Thyroid gland (tissue), 4 donors: ENCODE measurements at regions not wholly inside any gene's neighbourhood (a gene's known extent, or its start where the extent isn't known, plus 50 kb on each side); places are given as distances from the start of the nearest gene placed in this dataset.

Source experiments
- DNase-seq, 2 donors: peaks; one replicate each; pipeline ENCODE4 v3.0.0-alpha.2; 2019
- H3K27ac ChIP-seq, 3 donors: fragments of 200-600 bp; sonication (generic); 1 replicate in 2 of 3; 2 replicates in 1 of 3; pipeline ENCODE4 v1.5.1; 2016 to 2019; ENCODE audit warnings: mild to moderate bottlenecking in 1 of 3, moderate library complexity in 1 of 3
- H3K27me3 ChIP-seq: fragments of 200-600 bp; sonication (generic); one replicate; pipeline ENCODE4 v1.5.1; 2019
- H3K36me3 ChIP-seq, 2 donors: fragments of 200-600 bp; sonication (generic); one replicate each; pipeline ENCODE4 v1.5.1; 2016 to 2019
- H3K4me1 ChIP-seq, 2 donors: fragments of 200-600 bp; sonication (generic); one replicate each; pipeline ENCODE4 v1.5.1; 2017 to 2019
- H3K4me3 ChIP-seq, 3 donors: fragments of 200-600 bp; sonication (generic); replicated peaks in 1 of 3; 1 replicate in 2 of 3; 2 replicates in 1 of 3; pipeline ENCODE4 v1.5.1; 2016; ENCODE audit warnings: mild to moderate bottlenecking in 1 of 3
- H3K9me3 ChIP-seq: fragments of 200-600 bp; sonication (generic); one replicate; pipeline ENCODE4 v1.5.1; 2017
- CTCF ChIP-seq, 6 experiments: fragments of 200-600 bp in 3 of 6; fragments of 450-650 bp in 3 of 6; sonication (generic) in 3 of 6; IDR thresholded peaks; one replicate each; pipeline ENCODE4 v1.5.1; 2016 to 2019; ENCODE audit warnings: antibody characterized with exemption in 6 of 6, mild to moderate bottlenecking in 2 of 6, inconsistent platforms in 1 of 6, moderate library complexity in 1 of 6
- POLR2A ChIP-seq, 2 donors: fragments of 450-650 bp; IDR thresholded peaks; one replicate each; pipeline ENCODE4 v1.6.1; 2017; ENCODE audit warnings: antibody characterized with exemption in 2 of 2, mild to moderate bottlenecking in 2 of 2, moderate library complexity in 1 of 2
- WGBS, 2 donors: methylation state at CpG; one replicate each; pipeline ENCODE4 v1.1.5; 2017; 5-methylcytosine and 5-hydroxymethylcytosine counted together
- intact Hi-C: fragments of 100-400 bp; cut with DNase I; formaldehyde crosslinking; loops from one replicate; pipeline ENCODE4 v1.15.1; 2023

DNA sequence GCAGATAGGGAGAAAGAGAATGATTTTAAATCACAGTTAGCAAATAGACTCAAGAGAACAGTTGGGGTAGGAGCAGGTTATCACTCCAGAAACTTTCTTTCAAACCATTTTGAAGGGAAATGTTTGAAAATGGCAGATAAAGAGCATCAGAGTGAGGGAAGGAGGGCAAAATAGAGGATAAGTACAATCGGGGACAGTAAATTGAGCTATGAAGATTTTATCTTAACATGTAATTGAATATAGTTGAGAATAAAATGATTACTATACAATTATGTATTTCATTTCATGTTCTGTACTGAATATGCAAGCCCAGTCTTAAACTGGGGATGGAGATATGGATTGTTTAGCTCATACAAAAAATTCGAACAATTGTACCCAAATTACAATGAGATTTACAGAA lies 54.0 kb downstream of the MAP10 start:
- no peak overlapping the region for H3K27ac ChIP-seq
- TF ChIP-seq CTCF (IDR thresholded peaks at IDR 0.05), result no peak
- TF ChIP-seq POLR2A (IDR thresholded peaks at IDR 0.05), result no peak
- no peaks in the 10 kb centered on the region for H3K36me3 ChIP-seq
- H3K4me1 ChIP-seq, result no peaks in the 10 kb centered on the region
- intact Hi-C loops, result no loop called here
- no peak for DNase-seq
- H3K27me3 ChIP-seq, result no peaks in the 10 kb centered on the region
- no peak overlapping the region for H3K4me3 ChIP-seq
- WGBS, 2 donors, result 92 to 96% methylated on average over 2 of the region's 2 CpGs
- no peaks in the 10 kb centered on the region for H3K9me3 ChIP-seq

GRCh38 chr1:232861107-232861506 lies 55.9 kb downstream of the MAP10 start:
- H3K36me3 ChIP-seq, result no peaks in the 10 kb centered on the region
- DNase-seq, result no peak
- no peaks in the 10 kb centered on the region for H3K27me3 ChIP-seq
- 90 to 94% methylated on average over 4 of the region's 4 CpGs for WGBS, 2 donors
- H3K27ac ChIP-seq, result no peak overlapping the region
- intact Hi-C loops, result no loop called here
- H3K4me1 ChIP-seq, result no peaks in the 10 kb centered on the region
- no peak for TF ChIP-seq POLR2A (IDR thresholded peaks at IDR 0.05)
- TF ChIP-seq CTCF (IDR thresholded peaks at IDR 0.05), result no peak
- H3K9me3 ChIP-seq, result no peaks in the 10 kb centered on the region
- H3K4me3 ChIP-seq, result no peak overlapping the region

DNA sequence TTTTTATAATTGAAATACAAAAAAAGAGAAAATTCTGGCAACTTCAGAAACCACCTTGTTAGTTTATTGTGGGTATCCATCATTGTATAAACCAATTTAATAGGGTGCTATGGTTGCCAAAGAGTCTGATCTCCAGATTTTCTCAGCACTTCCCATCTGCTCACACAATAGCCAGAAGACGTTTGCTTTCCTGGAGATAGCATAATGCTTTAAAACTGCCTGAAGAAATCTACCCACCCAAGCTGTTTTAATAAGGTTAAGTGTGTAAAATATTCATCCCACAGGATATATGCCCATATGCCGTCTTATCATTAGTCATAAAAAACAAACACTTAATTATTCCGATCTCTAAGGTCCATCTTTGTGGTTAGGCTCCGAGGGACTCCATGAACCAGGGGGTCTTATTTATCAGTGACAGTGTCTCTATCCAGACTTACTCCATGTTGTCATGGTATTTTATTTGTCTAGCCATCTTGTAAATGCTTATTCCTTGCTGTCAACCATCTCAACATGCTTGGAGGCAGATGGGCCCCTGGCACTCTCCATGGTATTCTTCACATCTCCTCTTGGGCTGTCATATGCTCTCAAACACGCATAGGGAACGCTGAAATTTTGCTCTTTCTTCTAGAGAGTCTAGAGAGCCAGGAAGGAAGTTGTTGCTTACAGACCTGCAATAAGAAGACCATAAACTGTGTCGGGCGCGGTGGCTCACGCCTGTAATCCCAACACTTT lies 58.5 kb downstream of the MAP10 start:
- Histone ChIP-seq H3K9me3 (no peaks in the 10 kb centered on the region), H3K4me3 (no peak overlapping the region), H3K27ac (no peak overlapping the region), H3K36me3 (no peaks in the 10 kb centered on the region), H3K27me3 (no peaks in the 10 kb centered on the region), H3K4me1 (no peaks in the 10 kb centered on the region)
- WGBS, 2 donors, result 94 to 96% methylated on average over 10 of the region's 10 CpGs
- no peak for DNase-seq
- intact Hi-C loops, result no loop called here
- TF ChIP-seq POLR2A (IDR thresholded peaks at IDR 0.05) (no peak), CTCF (IDR thresholded peaks at IDR 0.05) (no peak)

DNA sequence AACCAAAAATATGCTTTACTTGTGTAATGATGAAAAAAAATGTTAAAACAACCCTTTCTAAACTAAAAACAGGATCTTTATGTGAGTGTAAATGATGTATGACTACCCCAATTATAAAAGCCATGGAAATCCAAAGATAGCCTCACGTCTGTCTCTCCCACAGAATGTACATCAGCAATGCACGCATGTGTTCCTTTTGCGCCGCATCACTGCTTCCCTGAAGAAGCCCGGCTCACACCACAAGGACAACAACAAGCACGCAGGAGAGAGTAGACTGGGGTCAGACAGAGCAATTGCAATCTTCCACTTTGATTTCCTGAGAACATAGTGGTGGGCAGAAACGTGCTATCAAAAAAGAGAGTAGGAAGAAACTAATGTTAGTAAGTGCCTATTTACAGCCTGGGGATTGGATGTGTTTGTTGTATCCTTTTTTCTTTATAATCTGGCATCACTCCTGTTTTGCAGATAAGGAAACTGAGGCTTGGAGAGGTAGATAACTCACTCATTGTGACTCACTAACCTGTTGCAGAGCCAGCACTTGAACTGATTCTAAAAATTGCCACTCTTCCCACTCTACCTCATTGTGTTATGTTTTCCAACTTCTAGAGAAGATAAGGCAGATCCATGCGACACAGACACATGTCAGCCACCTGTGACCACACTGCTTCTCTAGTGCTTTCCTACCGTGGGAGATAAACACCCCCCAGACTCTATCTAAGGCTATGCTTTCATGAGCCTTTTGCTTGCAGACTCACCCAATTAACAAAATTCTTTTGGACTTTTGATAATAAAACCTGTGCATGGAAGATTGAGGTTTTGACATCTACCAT lies 60.1 kb downstream of the MAP10 start:
- no peak overlapping the region for H3K4me3 ChIP-seq
- H3K9me3 ChIP-seq, result no peaks in the 10 kb centered on the region
- intact Hi-C loops, result no loop called here
- H3K27me3 ChIP-seq, result no peaks in the 10 kb centered on the region
- H3K4me1 ChIP-seq, result no peaks in the 10 kb centered on the region
- no peak overlapping the region for H3K27ac ChIP-seq
- H3K36me3 ChIP-seq, result no peaks in the 10 kb centered on the region
- WGBS, 2 donors, result 52 to 63% methylated on average over 9 of the region's 9 CpGs
- no peak for TF ChIP-seq POLR2A (IDR thresholded peaks at IDR 0.05)
- no peak for TF ChIP-seq CTCF (IDR thresholded peaks at IDR 0.05)
- DNase-seq, result no peak
